ENCODE measurements at regions not wholly inside any gene's neighbourhood (a gene's known extent, or its start where the extent isn't known, plus 50 kb on each side); places are given as distances from the start of the nearest gene placed in this dataset.

DNA sequence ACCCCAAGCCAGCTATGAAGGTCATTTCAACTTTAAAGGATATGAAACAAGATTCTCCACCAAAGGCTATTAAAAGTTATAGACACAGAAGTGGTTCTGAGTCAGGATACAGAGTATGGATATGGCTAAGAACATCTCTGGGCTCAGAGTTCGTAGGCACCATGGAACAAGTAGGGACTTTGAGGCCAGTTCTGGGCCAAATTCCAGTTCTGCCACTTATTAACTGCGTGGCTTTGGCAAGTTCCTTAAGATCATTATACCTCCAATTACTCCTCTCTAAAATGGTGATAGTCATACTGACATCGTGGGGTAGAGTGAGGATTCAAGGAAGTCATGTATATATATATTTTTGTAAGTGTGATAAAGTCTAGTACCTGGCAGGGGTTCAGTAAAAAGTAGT lies 105.8 kb upstream of the NFE2L3 start:
- Histone ChIP-seq H3K9ac (ENCODE audit: low read length) (no peak overlapping the region), H3K36me3 (ENCODE audit: control insufficient read depth in 1 of 2, insufficient read depth in 2 of 2, low read length in 2 of 2) (no peaks in the 10 kb centered on the region), H3K79me2 (ENCODE audit: insufficient read depth, low read length) (no peaks in the 10 kb centered on the region), H4K20me1 (ENCODE audit: insufficient read depth) (no peaks in the 10 kb centered on the region), H2AFZ (ENCODE audit: low read depth, low read length, poor library complexity, severe bottlenecking) (no peak overlapping the region), H3K27me3 (ENCODE audit: insufficient read depth, low read length) (no peaks in the 10 kb centered on the region), H3K4me2 (ENCODE audit: low read length) (no peak overlapping the region), H3K27ac (ENCODE audit: low read depth, low read length) (no peak overlapping the region), H3K9me3 (ENCODE audit: control insufficient read depth in 1 of 2, insufficient read depth in 1 of 2, low read depth in 1 of 2, low read length in 2 of 2) (no peaks in the 10 kb centered on the region), H3K4me3 (replicated peaks in 1 of 2; ENCODE audit: low read depth in 1 of 2, low read length in 2 of 2) (no peak overlapping the region), H3K4me1 (ENCODE audit: control insufficient read depth in 1 of 2, insufficient read depth in 2 of 2, low read length in 2 of 2) (no peaks in the 10 kb centered on the region), H3K9me2 (ENCODE audit: insufficient read depth) (no peaks in the 10 kb centered on the region)
- no peak for TF ChIP-seq SRF (IDR thresholded peaks at IDR 0.05; ENCODE audit: low read depth)
- no peak for TF ChIP-seq CBX3 (IDR thresholded peaks at IDR 0.05; ENCODE audit: low read depth)
- TF ChIP-seq CTCF (IDR thresholded peaks at IDR 0.05 in 2 of 3, conservative IDR thresholded peaks at IDR 0.05 in 1 of 3; ENCODE audit: borderline replicate concordance in 1 of 3, insufficient read depth in 1 of 3, low read depth in 2 of 3, low read length in 2 of 3): no peak
- no peak for TF ChIP-seq YY1 (IDR thresholded peaks at IDR 0.05; ENCODE audit: extremely low read depth, insufficient replicate concordance, low read depth, low read length)
- no peak for TF ChIP-seq FOSL1 (IDR thresholded peaks at IDR 0.05; ENCODE audit: low read depth)
- no peak for TF ChIP-seq POLR2A (IDR thresholded peaks at IDR 0.05; ENCODE audit: borderline replicate concordance, extremely low read depth, insufficient read depth, insufficient read length)
- no peak for TF ChIP-seq EZH2 (IDR thresholded peaks at IDR 0.05)
- no peak for TF ChIP-seq EZH2phosphoT487 (IDR thresholded peaks at IDR 0.05; ENCODE audit: borderline replicate concordance)
- no peak for TF ChIP-seq MAX (IDR thresholded peaks at IDR 0.05)
- TF ChIP-seq ELF1 (IDR thresholded peaks at IDR 0.05; ENCODE audit: borderline replicate concordance, low read depth): no peak
- TF ChIP-seq TCF7L2 (IDR thresholded peaks at IDR 0.05; ENCODE audit: borderline replicate concordance, extremely low read depth, insufficient read depth, insufficient read length): no peak
- no peak for TF ChIP-seq EGR1 (IDR thresholded peaks at IDR 0.05; ENCODE audit: low read depth)
- TF ChIP-seq SIN3A (IDR thresholded peaks at IDR 0.05; ENCODE audit: low read depth): no peak
- no peak for TF ChIP-seq POLR2AphosphoS5 (IDR thresholded peaks at IDR 0.05; ENCODE audit: low read depth, low read length)
- no peak for TF ChIP-seq ZFX (IDR thresholded peaks at IDR 0.05)
- TF ChIP-seq JUND (IDR thresholded peaks at IDR 0.05): no peak
- TF ChIP-seq CEBPB (IDR thresholded peaks at IDR 0.05; ENCODE audit: low read depth): no peak
- POLR2A ChIA-PET: no interaction called here
- CTCF ChIA-PET: no interaction called here
- intact Hi-C loops (cut with micrococcal nuclease): no loop called here
- no peak for ATAC-seq
- no TSS peak for BruUV-seq (replicated peaks)
- RAD21 ChIA-PET (ENCODE audit: low non-redundant PET in 1 of 2, low total read pairs in 2 of 2, uncharacterized antibody in 2 of 2, unreplicated experiment in 2 of 2): no interaction called here
- no peak for DNase-seq (ENCODE audit: low read depth, low spot score)

All from HCT116 (cell line).